GM21723 (cell line): ENCODE measurements at regions not wholly inside any gene's neighbourhood (a gene's known extent, or its start where the extent isn't known, plus 50 kb on each side); places are given as distances from the start of the nearest gene placed in this dataset.

Source experiments
- ATAC-seq: cut with Tn5 transposase; IDR thresholded peaks from one replicate; pipeline ENCODE4 v1.9.1; 2021; ENCODE audit warnings: mild to moderate bottlenecking, moderate library complexity; ENCODE audit not compliant: unreplicated experiment

- ATAC-seq: no peak
Measured at GRCh38 chr4:16952462-16952871, 54.0 kb upstream of the LDB2 start.
